Spleen (tissue), 7 donors: ENCODE measurements at regions not wholly inside any gene's neighbourhood (a gene's known extent, or its start where the extent isn't known, plus 50 kb on each side); places are given as distances from the start of the nearest gene placed in this dataset.

ENCODE experiments used
- CTCF ChIP-seq, 11 experiments: fragments of 200-600 bp in 7 of 11; fragments of 450-650 bp in 4 of 11; sonication (generic) in 4 of 11; IDR thresholded peaks in 8 of 11; conservative IDR thresholded peaks in 3 of 11; 1 replicate in 7 of 11; 2 replicates in 4 of 11; pipeline versions ENCODE4 v1.4.0 to v1.8.0; 2016 to 2021; ENCODE audit warnings: antibody characterized with exemption in 11 of 11, inconsistent platforms in 4 of 11, mild to moderate bottlenecking in 1 of 11
- POLR2AphosphoS5 ChIP-seq, 3 donors: sonication (generic); formaldehyde crosslinking; IDR thresholded peaks; one replicate each; pipeline ENCODE4 v1.5.1; 2017; ENCODE audit warnings: antibody characterized with exemption in 3 of 3
- donor health status: DM: no; HTN: no; CAD: no; lungs with moderate emphysema.
- donor health status: DM: no; HTN: no; CAD: no.
- donor health status: DM: no; HTN: no; CAD: no.

- TF ChIP-seq POLR2AphosphoS5 (IDR thresholded peaks at IDR 0.05) (no peak), CTCF (IDR thresholded peaks at IDR 0.05 in 8 of 11, conservative IDR thresholded peaks at IDR 0.05 in 3 of 11) (no peak)
Observed at GRCh38 chr5:93677359-93677891, 64.0 kb downstream of the POU5F2 start.
